Forelimb muscle (tissue), 1 donor: ENCODE measurements at regions not wholly inside any gene's neighbourhood (a gene's known extent, or its start where the extent isn't known, plus 50 kb on each side); places are given as distances from the start of the nearest gene placed in this dataset.
"Not testable (repeated sequence)": the region's sequence is repeated elsewhere in the genome, so short reads cannot be mapped to it uniquely, and the experiment has no call there.

Source experiments
- DNase-seq: peaks from one replicate; pipeline ENCODE4 v3.0.0-alpha.2; 2013; ENCODE audit warnings: low read depth

GRCh38 chr3:30467596-30468238, 138.7 kb upstream of the TGFBR2 start:
- no peak for DNase-seq

- DNase-seq, result no peak
These were observed 137.3 kb upstream of the TGFBR2 start for GRCh38 chr3:30469133-30469532.

GRCh38 chr3:30470496-30470895, 135.9 kb upstream of the TGFBR2 start:
- DNase-seq, result no peak

- DNase-seq, result no peak
These were observed 135.3 kb upstream of the TGFBR2 start for GRCh38 chr3:30471066-30471465.

GRCh38 chr3:30471796-30472489, 134.5 kb upstream of the TGFBR2 start:
- no peak for DNase-seq

- DNase-seq, result no peak
These were observed 132.9 kb upstream of the TGFBR2 start for GRCh38 chr3:30473374-30474051.

GRCh38 chr3:30474371-30474770, 132.0 kb upstream of the TGFBR2 start:
- DNase-seq, result no peak

GRCh38 chr3:30475038-30475808, 131.2 kb upstream of the TGFBR2 start:
- no peak for DNase-seq

GRCh38 chr3:30475809-30476178, 130.6 kb upstream of the TGFBR2 start:
- no peak for DNase-seq

GRCh38 chr3:30476368-30477084, 129.9 kb upstream of the TGFBR2 start:
- no peak for DNase-seq

GRCh38 chr3:30477149-30477921, 129.1 kb upstream of the TGFBR2 start:
- DNase-seq, result no peak

GRCh38 chr3:30479737-30480136, 126.7 kb upstream of the TGFBR2 start:
- DNase-seq, result not testable (repeated sequence)

- DNase-seq, result not testable (repeated sequence)
These were observed 126.2 kb upstream of the TGFBR2 start for GRCh38 chr3:30480156-30480555.

GRCh38 chr3:30480587-30480986, 125.8 kb upstream of the TGFBR2 start:
- DNase-seq, result no peak

GRCh38 chr3:30481241-30481640, 125.2 kb upstream of the TGFBR2 start:
- DNase-seq, result no peak

- not testable (repeated sequence) for DNase-seq
These were observed 122.2 kb upstream of the TGFBR2 start for GRCh38 chr3:30484229-30484628.

- no peak for DNase-seq
These were observed 120.0 kb upstream of the TGFBR2 start for GRCh38 chr3:30486368-30486767.

- DNase-seq, result no peak
These were observed 118.2 kb upstream of the TGFBR2 start for GRCh38 chr3:30488070-30488756.

- DNase-seq, result no peak
These were observed 113.8 kb upstream of the TGFBR2 start for GRCh38 chr3:30492322-30493192.
